ENCODE measurements at regions not wholly inside any gene's neighbourhood (a gene's known extent, or its start where the extent isn't known, plus 50 kb on each side); places are given as distances from the start of the nearest gene placed in this dataset.

DNA sequence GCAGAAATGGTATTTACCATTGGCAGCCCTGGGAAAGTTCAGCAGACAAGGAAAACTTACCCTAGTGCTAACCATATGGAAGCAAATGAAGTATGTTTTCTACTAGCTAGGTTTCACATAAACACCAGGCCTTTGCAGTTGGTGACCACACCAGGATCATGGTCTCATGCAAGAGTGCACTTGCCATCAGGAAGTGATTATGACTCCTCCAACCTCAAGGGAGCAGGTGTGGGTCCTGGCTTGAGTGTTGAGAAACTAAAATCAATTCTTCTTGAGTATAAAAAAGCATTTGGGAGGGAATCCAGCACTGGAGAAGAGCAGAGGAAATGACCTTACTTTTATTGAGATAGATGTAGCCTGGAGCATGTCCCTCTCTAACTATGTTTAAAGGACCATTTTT is 56.8 kb upstream of the SPAG16 start:
- no peak for TF ChIP-seq EZH2 (IDR thresholded peaks at IDR 0.05; ENCODE audit: insufficient read depth, poor library complexity, severe bottlenecking)
- TF ChIP-seq EZH2phosphoT487 (IDR thresholded peaks at IDR 0.05; ENCODE audit: insufficient read depth, low read depth): no peak
